Stimulated activated CD4-positive, alpha-beta T cell treated with anti-CD3 and anti-CD28 coated beads, Interleukin-2, amount 100 ng/mL, for 4 hours (primary cell): ENCODE measurements at regions not wholly inside any gene's neighbourhood (a gene's known extent, or its start where the extent isn't known, plus 50 kb on each side); places are given as distances from the start of the nearest gene placed in this dataset.
"Not testable (repeated sequence)": the region's sequence is repeated elsewhere in the genome, so short reads cannot be mapped to it uniquely, and the experiment has no call there.

Source experiments
- DNase-seq: peaks from one replicate; pipeline ENCODE4 v3.0.0-alpha.2; 2020; ENCODE audit warnings: low read depth

DNA sequence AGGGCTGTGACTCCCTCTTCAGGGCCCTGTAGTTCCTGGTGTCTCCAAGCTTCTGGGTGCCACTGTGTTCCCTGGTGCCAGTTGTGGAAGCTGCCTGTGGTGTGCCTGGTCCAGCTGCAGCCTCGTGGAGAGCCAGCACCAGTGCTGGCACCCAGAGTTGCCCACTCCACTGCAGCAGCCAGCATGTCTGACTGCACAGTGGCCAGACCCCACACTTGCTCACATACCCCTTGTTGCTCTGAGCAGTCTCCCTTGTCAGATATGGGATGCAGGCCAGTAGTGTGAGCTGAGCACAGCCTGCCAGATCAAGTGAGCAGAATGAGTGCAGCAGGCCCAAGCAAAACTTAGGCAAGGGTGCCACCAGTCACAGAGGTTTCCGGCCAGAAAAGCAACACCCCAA is 108.6 kb downstream of the ZMAT1 start:
- DNase-seq = no peak

GRCh38 chrX:101817739-101818138 is 114.1 kb downstream of the ZMAT1 start:
- DNase-seq = not testable (repeated sequence)

DNA sequence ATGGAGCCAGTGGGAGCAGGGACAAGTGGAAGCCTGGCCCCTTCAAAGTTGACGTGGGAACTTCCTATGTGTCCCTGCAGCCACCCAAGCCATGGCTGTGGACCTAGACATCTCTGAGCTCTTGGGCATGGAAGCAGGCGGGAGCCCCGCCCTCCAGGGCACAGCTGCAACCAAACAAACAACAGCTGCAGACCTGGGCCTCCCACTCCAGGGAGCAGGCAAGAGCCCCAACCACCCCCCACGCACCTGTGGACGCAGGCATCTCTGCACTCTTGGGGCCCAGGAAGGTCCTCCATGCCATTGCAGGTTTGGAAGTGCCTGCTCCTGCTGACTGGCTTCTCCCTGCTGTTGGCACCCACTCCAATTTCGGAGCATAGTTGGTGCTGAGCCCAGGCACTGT is 118.6 kb downstream of the ZMAT1 start:
- no peak for DNase-seq

DNA sequence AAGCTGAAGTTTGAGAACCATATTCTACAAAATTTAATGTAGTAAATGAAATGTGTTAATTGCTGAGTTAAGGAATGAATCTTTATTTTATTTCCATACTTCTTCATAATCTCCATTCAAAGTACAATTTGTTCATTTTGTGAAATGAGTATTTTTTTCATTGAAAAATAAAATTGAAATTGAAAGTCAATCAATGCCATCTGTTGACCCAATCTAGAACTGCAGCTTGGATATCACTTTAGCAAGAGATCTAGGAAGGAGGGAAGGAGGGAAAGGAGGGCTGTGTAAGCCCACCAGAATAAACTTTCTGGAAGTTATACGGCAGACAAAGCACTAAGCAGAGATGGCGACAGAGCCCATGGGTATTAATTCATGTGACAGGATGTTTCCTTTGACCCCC is 128.4 kb downstream of the ZMAT1 start:
- no peak for DNase-seq

- DNase-seq = peak; percentile 64
Measured at GRCh38 chrX:101799387-101799786, 132.4 kb downstream of the ZMAT1 start.

- DNase-seq = no peak
Measured at GRCh38 chrX:101787934-101788333, 128.3 kb upstream of the ARMCX2 start.

GRCh38 chrX:101785142-101785541 is 125.5 kb upstream of the ARMCX2 start:
- DNase-seq = no peak

- not testable (repeated sequence) for DNase-seq
Measured at GRCh38 chrX:101780421-101780820, 120.8 kb upstream of the ARMCX2 start.

GRCh38 chrX:101774340-101774739 is 114.7 kb upstream of the ARMCX2 start:
- no peak for DNase-seq

DNA sequence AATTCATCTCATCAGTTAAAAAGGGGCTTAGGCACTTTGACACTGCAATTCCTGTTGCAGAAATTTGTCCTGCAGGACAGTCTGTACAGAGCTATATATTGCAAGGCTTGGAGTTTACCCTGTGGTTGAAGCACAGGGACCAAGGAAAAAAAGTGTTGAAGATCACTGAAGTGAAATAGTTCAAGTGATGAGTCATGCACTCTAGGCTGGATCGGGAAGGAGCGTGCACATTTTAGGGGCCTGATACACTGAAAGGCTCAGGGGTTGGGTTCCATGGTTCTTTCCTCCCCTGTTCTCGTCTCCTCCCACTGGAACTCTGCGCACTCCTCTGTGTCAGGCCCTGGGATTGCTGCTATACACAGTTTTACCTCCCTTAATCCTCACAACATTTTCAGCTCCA is 104.9 kb upstream of the ARMCX2 start:
- no peak for DNase-seq

DNA sequence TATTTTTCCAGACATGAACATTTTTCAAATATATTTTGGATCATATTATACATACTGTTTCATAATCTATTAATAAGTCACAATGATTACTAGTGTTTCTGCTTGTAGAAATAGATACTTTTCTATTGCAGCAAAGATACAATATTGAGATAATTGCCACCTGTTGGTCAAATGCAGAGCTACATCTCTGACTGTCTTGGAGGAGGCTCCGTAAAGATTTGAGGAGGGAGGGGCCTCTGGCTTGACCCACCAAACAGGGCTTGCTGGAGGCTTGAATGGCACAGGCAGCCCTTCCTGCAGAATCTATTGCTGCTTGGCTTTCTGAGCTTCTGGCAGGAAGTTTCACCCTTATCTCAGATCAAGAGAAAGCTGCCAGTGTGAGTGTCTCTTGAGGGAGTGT is 99.3 kb upstream of the ARMCX2 start:
- DNase-seq = peak; percentile 6

- DNase-seq = no peak
Measured at GRCh38 chrX:101750744-101751143, 91.1 kb upstream of the ARMCX2 start.

DNA sequence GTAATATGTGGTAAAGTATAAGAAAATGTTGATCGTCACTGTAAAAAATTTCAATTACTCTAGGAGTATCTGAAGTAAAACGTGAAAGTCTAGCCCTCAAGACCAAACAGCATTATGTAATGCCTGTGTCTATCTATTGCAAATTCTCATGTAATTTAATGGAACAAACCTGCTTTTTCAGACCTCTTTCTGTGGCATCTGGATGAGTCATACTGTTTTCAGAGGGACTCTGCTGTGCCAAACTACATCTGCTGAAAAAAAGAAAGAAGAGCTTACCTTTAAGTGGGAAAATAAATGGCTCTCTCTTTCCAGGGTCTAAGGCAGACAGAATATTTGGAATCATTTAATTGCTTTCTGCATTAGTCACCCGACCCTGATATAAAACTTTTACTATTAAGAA is 89.8 kb upstream of the ARMCX2 start:
- no peak for DNase-seq

GRCh38 chrX:101745046-101745445 is 85.4 kb upstream of the ARMCX2 start:
- no peak for DNase-seq

DNA sequence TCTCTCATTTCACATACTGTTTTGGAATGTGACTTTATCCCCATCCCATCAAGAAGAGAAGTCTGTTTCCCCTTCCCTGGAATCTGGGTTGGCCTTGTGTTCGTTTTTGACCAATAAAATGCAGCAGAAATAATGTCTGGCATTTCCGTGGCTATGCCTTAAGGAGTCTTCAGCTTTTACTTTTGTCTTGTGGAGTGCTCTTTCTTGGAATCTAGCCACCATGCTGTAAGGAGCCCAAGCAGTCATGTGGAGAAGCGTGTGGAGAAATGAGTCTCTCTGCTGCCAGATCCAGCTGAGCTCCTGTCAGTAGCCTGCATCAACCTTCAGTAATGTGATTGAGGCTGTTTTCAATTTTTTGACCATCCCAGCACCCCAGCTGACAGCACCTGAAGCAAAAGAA is 84.4 kb upstream of the ARMCX2 start:
- no peak for DNase-seq

DNA sequence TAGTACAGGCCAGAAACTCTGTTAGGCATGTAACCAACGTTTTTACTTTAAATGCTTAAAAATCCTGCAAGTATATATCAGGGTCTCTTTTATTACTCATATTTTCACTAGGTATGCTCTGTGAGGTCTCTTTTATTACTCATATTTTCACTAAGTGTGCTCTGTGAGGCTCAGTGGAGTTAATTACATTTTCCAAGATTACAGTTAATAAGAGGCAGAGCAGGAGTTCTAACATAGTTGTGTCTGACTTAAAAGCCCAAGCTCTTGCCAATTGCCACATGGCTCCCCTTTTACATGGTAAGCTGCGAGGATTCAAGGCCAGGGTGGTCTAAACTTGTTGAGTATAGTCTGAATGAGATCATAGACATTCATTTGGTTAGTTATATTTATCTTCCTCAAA is 81.0 kb upstream of the ARMCX2 start:
- DNase-seq = no peak

- DNase-seq = not testable (repeated sequence)
Measured at GRCh38 chrX:101738867-101739266, 79.2 kb upstream of the ARMCX2 start.

DNA sequence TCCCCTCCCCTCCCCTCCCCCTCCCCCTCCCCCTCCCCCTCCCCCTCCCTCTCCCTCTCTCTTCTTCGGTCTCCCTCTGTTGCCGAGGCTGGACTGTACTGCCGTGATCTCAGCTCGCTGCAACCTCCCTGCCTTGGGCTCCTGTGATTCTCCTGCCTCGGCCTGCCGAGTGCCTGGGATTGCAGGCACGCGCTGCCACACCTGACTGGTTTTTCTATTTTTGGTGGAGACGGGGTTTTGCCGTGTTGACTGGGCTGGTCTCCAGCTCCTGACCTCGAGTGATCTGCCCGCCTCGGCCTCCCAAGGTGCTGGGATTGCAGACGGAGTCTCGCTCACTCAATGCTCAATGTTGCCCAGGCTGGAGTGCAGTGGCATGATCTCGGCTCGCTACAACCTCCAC is 78.8 kb upstream of the ARMCX2 start:
- not testable (repeated sequence) for DNase-seq

DNA sequence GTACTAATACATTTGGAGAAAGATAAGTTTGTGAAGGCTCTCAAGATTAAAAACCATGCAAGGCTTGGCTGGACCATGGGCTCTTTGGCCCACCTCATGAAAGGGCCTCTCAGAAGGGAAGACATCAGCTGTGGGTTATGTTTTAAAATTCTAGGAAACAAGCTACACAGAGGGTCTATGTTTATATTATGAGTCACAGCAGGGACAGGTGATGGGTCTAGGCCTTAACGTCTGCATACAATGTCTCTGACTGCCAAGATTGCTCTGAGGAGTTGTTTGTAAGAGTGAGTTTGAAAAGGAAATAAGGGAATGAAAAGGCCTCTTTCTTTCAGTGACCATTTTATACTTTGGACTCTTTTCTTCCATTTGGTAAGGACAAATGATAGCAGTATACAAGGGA is 77.0 kb upstream of the ARMCX2 start:
- DNase-seq = no peak

DNA sequence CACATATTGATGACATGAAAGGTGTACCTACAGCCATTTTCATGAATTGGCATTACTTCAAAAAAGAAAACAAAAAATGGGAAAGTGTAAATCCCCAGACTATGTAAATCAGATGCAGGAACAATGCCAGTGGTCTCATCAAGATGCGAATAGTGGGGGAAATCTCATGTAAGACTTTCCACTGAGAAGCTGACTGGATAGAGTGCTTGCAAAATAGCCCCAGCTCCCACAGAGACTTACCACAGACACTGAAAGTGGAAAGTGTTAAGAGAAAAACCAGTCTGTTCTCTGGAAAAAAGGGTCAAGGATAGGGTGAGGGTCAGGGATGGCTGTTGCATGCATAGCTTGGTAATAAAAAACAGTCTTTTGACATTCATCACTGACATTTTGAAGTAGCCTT is 73.2 kb upstream of the ARMCX2 start:
- no peak for DNase-seq

GRCh38 chrX:101729986-101730385 is 70.3 kb upstream of the ARMCX2 start:
- no peak for DNase-seq
